Activated effector memory CD4-positive, alpha-beta T cell treated with anti-CD3 and anti-CD28 coated beads, Interleukin-2, amount 50 U/mL, for 16 hours (primary cell): ENCODE measurements at regions not wholly inside any gene's neighbourhood (a gene's known extent, or its start where the extent isn't known, plus 50 kb on each side); places are given as distances from the start of the nearest gene placed in this dataset.
"Not testable (repeated sequence)": the region's sequence is repeated elsewhere in the genome, so short reads cannot be mapped to it uniquely, and the experiment has no call there.

Source experiments
- DNase-seq: peaks from one replicate; pipeline ENCODE4 v3.0.0-alpha.2; 2020

DNA sequence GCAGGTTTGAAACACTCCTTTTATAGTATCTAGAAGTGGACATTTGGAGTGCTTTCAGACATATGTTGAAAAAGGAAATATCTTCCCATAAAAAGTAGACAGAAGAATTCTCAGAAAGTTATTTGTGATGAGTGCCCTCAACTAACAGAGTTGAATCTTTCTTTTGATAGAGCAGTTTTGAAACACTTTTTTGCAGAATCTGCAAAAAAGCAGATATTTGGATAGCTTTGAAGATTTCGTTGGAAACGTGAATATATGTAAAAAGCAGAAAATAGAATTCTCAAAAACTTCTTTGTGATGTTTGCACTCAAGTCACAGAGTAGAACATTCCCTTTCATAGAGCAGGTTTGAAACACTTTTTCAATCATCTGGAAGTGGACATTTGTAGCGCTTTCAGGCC, 676.4 kb upstream of the ZNF337 start:
- not testable (repeated sequence) for DNase-seq

DNA sequence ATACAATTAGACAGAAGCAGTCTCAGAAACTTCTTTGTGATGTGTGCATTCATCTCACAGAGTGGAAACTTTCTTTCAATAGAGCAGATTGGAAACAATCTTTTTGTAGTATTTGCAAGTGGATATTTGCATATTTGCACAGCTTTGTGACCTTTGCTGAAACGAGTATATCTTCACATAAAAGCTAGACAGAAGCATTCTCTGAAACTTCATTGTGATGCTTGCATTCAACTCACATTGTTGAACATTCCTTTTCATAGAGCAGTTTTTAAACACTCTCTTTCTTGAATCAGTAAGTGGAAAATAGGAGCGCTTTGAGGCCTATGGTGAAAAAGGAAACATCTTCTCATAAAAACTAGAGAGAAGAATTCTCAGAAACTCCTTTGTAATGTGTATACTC, 657.9 kb upstream of the ZNF337 start:
- no peak for DNase-seq

DNA sequence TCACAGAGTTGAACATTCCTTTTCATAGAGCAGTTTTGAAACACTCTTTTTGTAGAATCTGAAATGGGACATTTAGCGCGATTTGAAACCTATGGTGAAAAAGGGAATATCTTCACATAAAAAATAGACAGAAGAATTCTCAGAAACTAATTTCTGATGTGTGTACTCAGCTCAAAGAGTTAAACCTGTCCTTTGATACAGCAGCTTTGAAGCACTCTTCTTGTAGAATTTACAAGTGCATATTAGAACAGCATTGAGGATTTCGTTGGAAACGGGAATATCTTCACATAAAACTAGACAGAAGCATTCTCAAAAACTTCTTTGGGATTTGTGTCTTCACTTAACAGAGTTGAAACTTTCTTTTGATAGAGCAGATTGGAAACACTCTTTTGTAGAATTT, 650.7 kb upstream of the ZNF337 start:
- DNase-seq: no peak

DNA sequence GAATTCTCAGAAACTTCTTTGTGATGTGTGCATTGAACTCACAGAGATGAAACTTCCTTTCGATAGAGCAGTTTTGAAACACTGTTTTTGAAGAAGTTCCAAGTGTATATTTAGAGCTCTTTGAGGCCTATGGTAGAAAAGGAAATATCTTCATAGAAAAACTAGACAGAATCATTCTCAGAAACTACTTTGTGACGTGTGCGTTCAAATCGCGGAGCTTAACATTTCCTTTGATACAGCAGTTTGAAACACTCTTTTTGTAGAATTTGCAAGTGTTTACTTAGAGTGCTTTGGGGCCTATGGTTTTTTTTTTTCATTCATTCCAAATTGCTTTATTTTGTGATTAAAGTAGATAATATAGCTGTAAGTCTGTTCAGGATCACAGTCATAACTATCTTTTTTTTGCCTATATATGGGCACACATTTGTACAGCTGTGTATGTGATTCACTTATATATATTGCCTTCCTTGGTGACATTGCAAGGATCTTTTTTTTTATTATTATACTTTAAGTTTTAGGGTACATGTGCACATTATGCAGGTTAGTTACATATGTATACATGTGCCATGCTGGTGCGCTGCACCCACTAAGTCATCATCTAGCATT, 643.9 kb upstream of the ZNF337 start:
- not testable (repeated sequence) for DNase-seq

DNA sequence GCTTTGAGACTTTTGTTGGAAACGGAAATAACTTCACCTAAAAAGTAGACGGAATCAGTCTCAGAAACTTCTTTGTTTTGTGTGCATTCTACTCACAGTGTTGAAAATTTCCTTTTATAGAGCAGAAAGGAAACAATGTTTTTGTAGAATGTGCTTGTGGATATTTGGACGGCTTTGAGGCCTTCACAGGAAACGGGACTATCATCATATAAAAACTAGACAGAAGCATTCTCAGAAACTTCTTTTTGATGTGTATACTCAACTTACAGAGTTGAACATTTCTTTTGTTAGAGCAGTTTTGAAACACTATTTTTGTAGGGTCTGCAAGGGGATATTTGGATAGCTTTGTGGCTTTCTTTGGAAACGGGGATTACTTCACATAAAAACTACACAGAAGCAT, 627.5 kb upstream of the ZNF337 start:
- DNase-seq: no peak

DNA sequence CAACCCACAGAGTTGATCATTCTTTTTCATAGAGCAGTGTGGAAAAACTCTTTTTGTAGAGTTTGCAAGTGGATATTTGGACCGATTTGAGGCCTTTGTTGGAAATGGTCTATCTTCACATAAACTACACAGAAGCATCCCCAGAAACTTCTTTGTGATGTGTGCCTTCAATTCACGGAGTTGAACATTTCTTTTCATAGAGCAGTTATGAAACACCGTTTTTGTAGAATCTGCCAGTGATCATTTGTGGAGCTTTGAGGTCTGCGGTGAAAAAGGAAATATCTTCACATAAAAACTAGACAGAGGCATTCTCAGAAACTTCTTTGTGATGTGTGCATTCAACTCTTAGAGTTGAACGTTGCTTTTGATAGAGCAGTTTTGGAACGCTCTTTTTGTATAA, 618.4 kb upstream of the ZNF337 start:
- no peak for DNase-seq

DNA sequence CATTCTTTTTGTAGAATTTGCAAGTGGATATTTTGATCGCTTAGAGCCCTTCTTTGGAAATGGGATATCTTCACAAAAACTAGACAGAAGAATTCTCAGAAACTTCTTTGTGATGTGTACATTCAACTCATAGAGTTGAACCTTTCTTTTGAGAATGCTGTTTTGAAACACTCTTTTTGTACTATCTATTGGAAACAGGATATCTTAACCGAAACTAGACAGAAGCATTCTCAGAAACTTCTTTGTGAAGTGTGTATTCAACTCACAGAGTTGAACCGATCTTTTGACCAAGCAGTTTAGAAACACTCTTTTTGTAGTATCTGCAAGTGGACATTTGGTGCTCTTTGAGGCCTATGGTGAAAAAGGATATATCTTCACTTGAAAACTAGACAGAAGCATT, 613.1 kb upstream of the ZNF337 start:
- not testable (repeated sequence) for DNase-seq

DNA sequence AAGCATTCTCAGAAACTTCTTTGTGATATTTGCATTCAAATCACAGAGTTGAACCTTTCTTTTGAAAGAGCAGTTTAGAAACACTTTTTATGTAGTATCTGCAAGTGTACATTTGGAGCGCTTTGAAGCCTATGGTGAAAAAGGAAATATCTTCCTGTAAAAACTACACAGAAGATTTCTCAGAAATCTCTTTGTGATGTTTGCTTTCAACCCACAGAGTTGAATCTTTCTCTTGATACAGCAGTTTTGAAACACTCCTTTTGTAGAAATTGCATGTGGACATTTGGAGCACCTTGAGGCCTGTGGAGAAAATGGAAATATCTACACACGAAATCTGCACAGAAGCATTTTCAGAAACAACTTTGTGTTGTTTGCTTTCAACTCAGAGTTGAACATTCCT, 612.3 kb upstream of the ZNF337 start:
- DNase-seq: no peak

DNA sequence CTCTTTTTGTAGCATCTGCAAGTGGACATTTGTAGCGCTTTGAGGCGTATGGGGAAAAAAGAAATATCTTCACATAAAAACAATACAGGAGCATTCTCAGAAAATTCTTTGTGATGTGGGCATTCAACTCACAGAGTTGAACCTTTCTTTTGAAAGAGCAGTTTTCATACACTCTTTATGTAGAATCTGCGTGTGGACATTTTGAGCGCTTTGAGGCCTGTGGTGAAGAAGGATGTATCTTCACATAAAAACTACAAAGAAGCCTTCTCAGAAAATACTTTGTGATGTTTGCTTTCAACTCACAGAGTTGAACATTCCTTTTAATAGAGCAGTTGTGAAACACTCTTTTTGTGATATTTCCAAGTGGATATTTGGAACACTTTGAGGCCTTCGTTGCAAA, 598.4 kb upstream of the ZNF337 start:
- DNase-seq: no peak

DNA sequence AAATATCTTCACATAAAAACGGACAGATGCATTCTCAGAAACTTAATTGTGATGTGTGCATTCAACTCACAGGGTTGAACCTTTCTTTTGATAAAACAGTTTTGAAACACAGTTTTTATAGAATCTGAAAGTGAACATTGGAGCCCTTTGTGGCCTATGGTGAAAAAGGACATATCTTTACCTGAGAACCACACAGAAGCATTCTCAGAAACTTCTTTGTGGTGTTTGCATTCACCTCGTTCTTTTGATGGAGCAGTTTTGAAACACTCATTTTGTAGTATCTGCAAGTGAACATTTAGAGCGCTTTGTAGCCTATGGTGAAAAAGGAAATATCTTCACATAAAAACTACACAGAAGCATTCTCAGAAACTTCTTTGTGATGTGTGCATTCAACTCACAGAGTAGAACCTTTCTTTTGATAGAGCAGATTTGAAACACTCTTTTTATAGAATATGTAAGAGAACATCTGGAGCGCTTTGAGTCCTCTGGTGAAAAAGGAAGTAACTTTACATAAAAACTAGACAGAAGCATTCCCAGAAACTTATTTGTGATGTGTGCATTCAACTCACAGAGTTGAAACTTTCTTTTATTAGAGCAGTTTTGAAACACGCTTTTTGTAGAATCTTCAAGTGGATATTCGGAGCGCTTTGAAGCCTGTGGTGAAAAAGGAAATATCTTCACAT, 591.9 kb upstream of the ZNF337 start:
- not testable (repeated sequence) for DNase-seq

DNA sequence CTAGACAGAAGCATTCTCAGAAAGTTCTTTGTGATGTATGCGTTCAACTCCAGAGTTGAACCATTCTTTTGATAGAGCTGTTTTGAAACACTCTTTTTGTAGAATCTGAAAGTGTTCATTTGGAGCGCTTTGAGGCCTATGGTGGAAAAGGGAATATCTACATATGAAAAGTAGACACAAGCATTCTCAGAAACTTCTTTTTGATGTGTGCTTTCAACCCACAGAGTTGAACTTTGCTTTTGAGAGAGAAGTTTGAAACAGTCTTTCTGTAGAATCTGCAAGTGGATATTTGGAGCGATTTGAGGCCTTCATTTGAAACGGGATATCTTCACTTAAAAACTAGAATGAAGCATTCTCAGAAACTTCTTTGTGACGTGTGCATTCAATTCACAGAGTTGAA, 582.6 kb upstream of the ZNF337 start:
- no peak for DNase-seq

DNA sequence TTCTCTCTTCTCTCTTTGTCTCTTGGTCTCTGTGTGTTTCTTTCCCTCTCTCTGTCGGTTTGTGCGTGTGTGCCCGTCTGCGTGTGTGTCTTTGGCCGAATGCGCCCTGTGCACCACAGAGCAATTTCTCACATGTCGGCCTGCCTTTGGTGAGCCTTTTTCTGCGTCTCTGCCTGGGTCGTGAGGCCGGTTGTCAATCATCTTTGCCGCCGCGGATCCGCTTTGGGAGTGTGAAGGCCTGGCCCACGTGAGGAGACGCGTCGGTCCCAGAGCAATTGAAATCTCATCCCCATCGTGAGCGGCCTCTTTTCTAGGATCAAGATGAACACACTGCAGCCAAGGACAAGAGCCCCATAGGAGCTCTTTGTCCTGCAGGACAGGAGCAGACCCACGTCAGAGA, 580.7 kb upstream of the ZNF337 start:
- no peak for DNase-seq

DNA sequence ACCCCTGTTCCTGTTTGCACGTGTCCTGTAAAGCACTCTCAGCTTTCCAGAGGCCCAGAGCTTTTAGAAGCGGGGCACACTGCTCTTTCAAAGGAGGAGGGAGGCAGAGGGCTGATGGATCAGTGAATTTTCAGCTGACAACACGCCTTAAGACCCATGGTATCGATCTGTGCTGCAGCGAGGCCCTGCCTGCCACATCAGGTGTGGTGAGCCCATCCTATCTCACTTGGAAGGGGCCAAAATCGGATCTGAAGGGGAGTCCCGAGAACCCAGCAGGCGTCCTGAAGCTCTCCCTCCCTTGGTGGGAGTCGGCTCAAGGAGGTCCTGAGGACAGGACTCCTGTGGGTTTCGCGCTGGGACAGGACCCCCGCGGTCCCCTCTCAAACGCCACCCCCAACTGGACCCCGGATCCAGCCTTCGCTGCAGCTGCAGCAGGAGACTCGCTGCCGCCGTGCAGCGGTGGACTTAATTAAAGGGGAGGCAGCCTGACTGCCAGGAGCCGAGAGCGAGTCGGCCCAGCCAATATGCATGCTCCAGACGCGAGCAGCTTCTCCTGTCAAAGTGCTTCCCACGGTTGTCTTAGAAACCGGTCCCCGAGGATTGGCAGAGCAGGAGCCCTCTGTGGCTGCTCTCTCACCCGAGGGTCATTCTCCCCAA, 580.0 kb upstream of the ZNF337 start:
- no peak for DNase-seq

DNA sequence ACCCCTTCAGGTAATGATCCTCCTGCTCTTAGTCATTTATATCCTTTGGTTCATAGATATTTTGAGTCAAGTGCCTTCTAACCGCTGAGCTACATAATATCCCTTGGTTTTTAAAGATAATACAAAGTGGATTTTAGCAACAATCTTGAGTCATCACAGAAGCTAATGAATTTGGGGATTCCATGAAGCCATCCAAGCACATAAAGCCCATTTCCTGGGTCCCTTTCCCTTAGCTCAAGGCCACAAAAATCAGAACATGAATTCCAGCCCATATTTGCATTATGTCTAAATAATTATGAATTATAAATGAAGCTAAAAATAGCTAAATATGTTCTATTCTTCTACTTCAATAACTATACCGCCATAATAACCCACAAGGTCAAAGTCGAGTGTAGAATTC, 572.1 kb upstream of the ZNF337 start:
- DNase-seq: not testable (repeated sequence)

DNA sequence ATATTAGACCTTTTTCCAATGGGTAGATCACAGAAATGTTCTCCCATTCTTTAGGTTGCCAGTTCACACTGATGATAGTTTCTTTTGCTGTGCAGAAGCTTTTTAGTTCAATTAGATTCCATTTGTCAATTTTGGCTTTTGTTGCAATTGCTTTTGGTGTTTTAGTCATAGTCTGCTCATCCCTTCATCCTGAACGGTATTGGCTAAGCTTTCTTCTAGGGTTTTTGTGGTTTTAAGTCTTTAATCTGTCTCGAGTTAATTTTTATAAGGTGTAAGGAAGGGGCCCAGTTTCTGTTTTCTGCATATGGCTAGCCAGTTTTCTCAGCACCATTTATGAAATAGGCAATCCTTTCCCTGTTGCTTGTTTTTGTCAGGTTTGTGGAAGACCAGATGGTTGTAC, 564.3 kb upstream of the ZNF337 start:
- DNase-seq: not testable (repeated sequence)

DNA sequence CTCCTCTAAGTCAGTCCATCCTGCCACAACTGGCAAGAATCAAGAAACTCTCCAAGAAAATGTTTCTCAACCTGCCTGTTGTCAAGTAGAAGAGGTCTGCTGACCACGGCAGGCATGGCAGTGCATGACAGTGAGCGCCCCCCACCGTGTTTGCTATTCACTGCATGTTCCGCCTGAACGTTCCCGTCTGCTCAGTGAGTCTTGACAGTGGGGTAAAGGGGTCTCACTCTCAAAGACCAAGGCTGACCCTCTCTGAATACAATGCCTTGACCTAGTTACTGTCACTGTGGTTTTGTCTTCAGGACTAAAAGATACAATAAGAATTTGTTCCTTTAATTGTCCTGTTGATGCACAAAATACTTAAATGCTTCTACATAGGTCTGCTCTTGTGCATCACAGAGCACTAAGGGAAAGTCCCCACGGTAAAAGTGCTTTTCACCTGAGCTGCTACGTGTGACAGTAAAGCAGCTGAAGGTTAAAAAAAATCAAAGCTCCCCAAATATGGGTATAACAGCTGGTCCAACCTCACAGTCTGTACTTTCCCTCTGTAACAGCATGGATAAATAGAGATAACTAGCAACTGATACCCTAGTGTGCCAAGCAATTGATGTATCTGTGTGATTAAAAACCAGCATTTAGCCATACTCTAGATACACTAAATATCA, 555.8 kb upstream of the ZNF337 start:
- not testable (repeated sequence) for DNase-seq

DNA sequence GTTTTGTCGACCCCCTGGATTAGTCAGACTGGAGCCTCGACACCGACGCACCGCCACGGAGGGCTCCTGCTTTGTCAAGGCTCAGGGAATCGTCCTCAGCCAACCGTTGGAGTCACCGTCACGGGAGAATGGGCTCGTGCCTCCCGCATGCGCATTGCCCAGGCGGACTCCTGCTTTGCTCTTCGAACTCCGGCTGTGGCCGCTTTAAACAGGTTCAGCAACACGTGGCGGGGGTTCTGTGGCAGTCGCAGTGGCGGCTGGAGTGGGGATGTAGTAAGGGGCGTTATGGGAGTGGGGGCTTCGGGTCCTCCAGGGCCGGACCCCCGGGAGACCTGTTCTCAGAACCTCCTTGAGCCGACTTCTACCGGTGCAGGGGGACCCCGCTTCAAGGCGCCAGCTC, 554.7 kb upstream of the ZNF337 start:
- not testable (repeated sequence) for DNase-seq

DNA sequence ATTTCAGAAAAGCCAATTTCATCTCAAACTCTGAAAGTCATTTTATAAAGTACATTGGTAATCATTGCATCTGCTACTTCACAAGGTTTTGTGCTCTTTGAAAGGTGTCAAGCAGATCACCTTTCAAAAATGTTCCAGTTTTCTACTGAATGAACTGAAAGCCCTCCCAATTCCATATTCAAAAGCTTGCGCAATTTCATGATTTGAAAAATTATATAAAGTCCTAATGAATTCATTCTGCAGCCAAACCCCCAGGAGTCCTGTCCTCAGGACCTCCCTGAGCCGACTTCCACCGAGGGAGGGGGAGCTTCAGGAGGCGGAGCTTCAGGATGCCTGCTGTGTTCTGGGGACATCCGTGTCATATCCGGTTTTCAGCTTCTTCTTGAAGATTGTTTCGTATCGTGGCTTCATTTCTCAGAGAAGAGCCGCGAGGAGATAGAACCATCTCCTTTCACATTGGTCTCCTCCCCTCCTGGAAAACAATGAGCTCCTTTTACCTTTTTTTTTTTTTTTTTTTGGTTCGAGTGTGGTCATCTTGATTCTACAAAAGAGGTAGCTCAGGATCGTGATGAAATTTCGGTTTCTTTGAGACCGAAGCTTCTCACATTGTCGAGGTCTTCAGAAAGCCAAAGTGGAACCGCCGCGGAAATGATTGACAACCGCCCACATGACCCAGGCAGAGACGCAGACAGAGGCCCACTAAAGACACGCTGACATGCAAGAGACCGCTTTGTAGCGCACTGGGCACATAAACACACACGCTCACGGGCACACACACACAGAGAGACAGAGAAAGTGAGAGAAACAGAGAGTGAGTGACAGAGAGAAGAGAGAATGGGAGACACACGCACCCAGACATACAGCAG, 553.8 kb upstream of the ZNF337 start:
- not testable (repeated sequence) for DNase-seq

DNA sequence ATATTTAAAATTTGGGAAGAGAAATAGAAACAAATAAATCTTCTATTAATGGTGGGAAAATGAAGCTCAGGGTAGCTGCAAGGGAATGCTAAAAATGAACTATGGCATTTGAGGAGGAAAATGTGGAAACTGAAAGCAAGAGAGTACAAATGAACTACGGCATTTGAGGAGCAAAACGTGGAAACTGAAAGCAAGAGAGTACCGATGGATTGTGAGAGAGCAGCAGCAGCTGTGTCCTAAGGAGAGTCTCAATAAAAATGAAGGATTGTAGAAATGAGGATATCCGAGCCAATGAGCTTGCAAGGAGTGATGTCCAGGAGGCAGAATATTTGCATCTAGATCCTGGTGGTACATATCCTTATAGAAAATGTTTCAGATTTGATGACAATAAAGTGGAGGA, 547.1 kb upstream of the ZNF337 start:
- DNase-seq: no peak

DNA sequence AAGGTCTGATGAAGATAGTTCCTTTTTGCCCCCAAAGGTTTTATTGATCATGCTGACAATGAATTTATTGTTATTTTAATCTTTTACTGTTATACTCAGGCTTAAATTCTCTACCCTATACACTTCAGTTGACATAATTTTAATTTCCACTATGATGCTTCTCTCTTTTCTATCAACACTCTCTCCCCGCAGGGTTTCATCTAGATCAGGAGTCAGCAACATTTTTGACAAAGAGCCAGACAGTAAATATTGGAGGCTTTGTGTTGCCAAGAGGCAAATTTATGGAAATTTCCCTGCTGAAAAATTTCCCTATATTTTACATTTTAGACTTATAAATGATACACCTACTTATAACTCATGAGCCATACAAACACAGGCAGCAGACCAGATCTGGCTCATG, 524.0 kb upstream of the ZNF337 start:
- not testable (repeated sequence) for DNase-seq

DNA sequence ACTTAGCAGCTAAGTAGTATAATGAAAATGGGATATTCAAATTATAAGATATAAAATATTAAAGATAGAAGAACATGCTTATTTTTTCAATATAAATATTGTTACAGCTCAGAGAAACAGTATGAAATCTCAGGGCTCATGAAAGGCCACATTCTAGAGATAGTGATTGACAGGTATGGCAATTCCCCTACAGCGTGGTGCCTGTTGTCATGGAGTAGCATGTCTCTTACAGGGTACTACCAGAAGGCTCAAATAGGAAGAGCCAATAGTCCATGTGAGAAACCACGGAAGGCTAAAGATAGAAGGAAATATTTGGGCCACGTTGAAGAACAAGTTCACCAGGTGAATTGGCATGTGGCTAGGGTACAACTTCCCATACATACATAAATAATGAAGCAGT, 522.9 kb upstream of the ZNF337 start:
- DNase-seq: not testable (repeated sequence)

DNA sequence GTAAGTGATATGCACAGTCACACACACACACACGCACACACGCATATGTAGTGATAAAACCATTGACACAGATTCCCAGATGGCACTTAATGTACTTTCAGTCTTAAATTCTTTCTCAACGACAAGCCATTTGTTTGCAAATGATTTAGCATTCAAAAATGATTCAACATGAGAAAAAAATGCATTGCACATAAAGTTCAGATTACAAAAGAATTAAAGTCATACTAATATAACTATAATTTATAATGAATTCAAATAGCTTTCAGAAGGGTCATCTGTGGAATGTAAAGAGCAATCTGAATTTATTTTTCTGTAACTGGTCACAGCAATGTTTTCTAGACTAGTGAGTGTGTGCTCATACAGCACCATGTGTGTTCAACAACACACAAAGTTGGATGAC, 521.6 kb upstream of the ZNF337 start:
- DNase-seq: no peak

DNA sequence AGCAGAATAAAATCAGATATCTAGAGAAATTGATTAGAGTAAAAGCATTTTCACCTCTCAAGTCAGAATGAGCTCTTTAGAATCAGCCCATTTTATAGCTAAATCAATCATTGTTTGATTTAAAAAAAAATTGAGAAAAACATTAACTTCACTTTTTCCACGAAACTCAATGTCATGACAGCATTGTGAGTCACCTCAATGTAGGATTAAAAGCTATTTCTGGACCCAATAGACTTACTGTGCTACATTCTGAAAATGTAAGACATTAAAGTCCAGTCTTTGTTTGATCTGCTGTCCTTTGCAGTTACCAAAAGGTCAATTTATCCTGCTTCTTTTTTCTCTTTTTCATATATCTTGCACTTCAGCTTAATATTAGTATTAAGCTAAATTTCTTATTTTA, 519.4 kb upstream of the ZNF337 start:
- no peak for DNase-seq
